Body of pancreas (tissue), 4 donors: ENCODE measurements at regions not wholly inside any gene's neighbourhood (a gene's known extent, or its start where the extent isn't known, plus 50 kb on each side); places are given as distances from the start of the nearest gene placed in this dataset.

Source experiments
- ATAC-seq: fragments of 150-250 bp; one replicate; pipeline ENCODE4 v1.9.1; 2016
- DNase-seq, 4 donors: peaks; one replicate each; pipeline ENCODE4 v3.0.0-alpha.2; 2019
- H3K27ac ChIP-seq, 4 donors: fragments of 200-600 bp; sonication (generic); 1 replicate in 3 of 4; 2 replicates in 1 of 4; pipeline versions ENCODE4 v1.5.1 to v1.6.1; 2016 to 2019; ENCODE audit warnings: mild to moderate bottlenecking in 1 of 4, mixed read lengths in 1 of 4, moderate library complexity in 1 of 4
- H3K27me3 ChIP-seq, 2 donors: fragments of 200-600 bp; sonication (generic); one replicate each; pipeline ENCODE4 v1.6.0; 2016; ENCODE audit warnings: mild to moderate bottlenecking in 1 of 2
- H3K36me3 ChIP-seq, 2 donors: fragments of 200-600 bp; sonication (generic); replicated peaks in 1 of 2; 2 replicates each; pipeline ENCODE4 v1.5.1; 2016; ENCODE audit warnings: low read depth in 2 of 2; ENCODE audit not compliant: insufficient read depth in 1 of 2
- H3K4me1 ChIP-seq: fragments of 200-600 bp; sonication (generic); one replicate; pipeline ENCODE4 v1.6.0; 2016
- H3K4me3 ChIP-seq, 2 donors: fragments of 200-600 bp; sonication (generic); 1 replicate in 1 of 2; 2 replicates in 1 of 2; pipeline ENCODE4 v1.5.1; 2016 to 2019
- H3K9me3 ChIP-seq, 3 donors: fragments of 200-600 bp; sonication (generic); 1 replicate in 2 of 3; 2 replicates in 1 of 3; pipeline ENCODE4 v1.5.1; 2016
- CTCF ChIP-seq, 7 experiments: fragments of 450-650 bp in 4 of 7; fragments of 200-600 bp in 3 of 7; sonication (generic) in 3 of 7; IDR thresholded peaks; one replicate each; pipeline ENCODE4 v1.5.1; 2016 to 2019; ENCODE audit warnings: antibody characterized with exemption in 7 of 7
- POLR2A ChIP-seq, 3 donors: fragments of 450-650 bp; IDR thresholded peaks; one replicate each; pipeline ENCODE4 v1.6.1; 2016; ENCODE audit warnings: antibody characterized with exemption in 3 of 3, mild to moderate bottlenecking in 2 of 3
- WGBS, 2 donors: methylation state at CpG; one replicate each; pipeline ENCODE4 v1.1.5; 2017; 5-methylcytosine and 5-hydroxymethylcytosine counted together
- intact Hi-C: fragments of 100-400 bp; cut with DNase I; formaldehyde crosslinking; loops from one replicate; pipeline ENCODE4 v1.15.1; 2023

- Histone ChIP-seq H3K9me3 (no peaks in the 10 kb centered on the region), H3K4me1 (no peaks in the 10 kb centered on the region), H3K4me3 (no peak overlapping the region), H3K36me3 (no peaks in the 10 kb centered on the region), H3K27ac (no peak overlapping the region), H3K27me3 (no peaks in the 10 kb centered on the region)
- no peak for ATAC-seq
- no peak for DNase-seq
- no peak for TF ChIP-seq POLR2A (IDR thresholded peaks at IDR 0.05)
- no peak for TF ChIP-seq CTCF (IDR thresholded peaks at IDR 0.05)
- WGBS, 2 donors: 63 to 73% methylated on average over 6 of the region's 6 CpGs
- intact Hi-C loops: no loop called here
Measured at GRCh38 chr5:86101966-86102365, 515.8 kb upstream of the COX7C start.

- H3K27me3 ChIP-seq: no peaks in the 10 kb centered on the region
- no peaks in the 10 kb centered on the region for H3K36me3 ChIP-seq
- 63 to 70% methylated on average over 5 to 6 of the region's 6 CpGs for WGBS, 2 donors
- TF ChIP-seq POLR2A (IDR thresholded peaks at IDR 0.05) (no peak), CTCF (IDR thresholded peaks at IDR 0.05) (no peak)
- DNase-seq: no peak
- intact Hi-C loops: no loop called here
- H3K4me1 ChIP-seq: no peaks in the 10 kb centered on the region
- no peak overlapping the region for H3K27ac ChIP-seq
- no peak for ATAC-seq
- H3K4me3 ChIP-seq: no peak overlapping the region
- H3K9me3 ChIP-seq: no peaks in the 10 kb centered on the region
Measured at GRCh38 chr5:86108825-86109224, 508.9 kb upstream of the COX7C start.

GRCh38 chr5:86112249-86112648 lies 505.5 kb upstream of the COX7C start:
- H3K4me1 ChIP-seq: no peaks in the 10 kb centered on the region
- TF ChIP-seq CTCF (IDR thresholded peaks at IDR 0.05) (no peak), POLR2A (IDR thresholded peaks at IDR 0.05) (no peak)
- no peaks in the 10 kb centered on the region for H3K27me3 ChIP-seq
- H3K36me3 ChIP-seq: no peaks in the 10 kb centered on the region
- DNase-seq (no peak), ATAC-seq (no peak)
- H3K4me3 ChIP-seq: no peak overlapping the region
- intact Hi-C loops: no loop called here
- H3K9me3 ChIP-seq: no peaks in the 10 kb centered on the region
- H3K27ac ChIP-seq: no peak overlapping the region

GRCh38 chr5:86115164-86115563 lies 502.6 kb upstream of the COX7C start:
- intact Hi-C loops: no loop called here

More at GRCh38 chr5:86115164-86115563, 502.6 kb upstream of the COX7C start:
- Histone ChIP-seq H3K36me3 (no peaks in the 10 kb centered on the region), H3K4me3 (no peak overlapping the region), H3K4me1 (no peaks in the 10 kb centered on the region), H3K9me3 (no peaks in the 10 kb centered on the region), H3K27me3 (no peaks in the 10 kb centered on the region), H3K27ac (no peak overlapping the region)
- DNase-seq (no peak), ATAC-seq (no peak)
- 60 to 78% methylated on average over 1 of the region's 1 CpG for WGBS, 2 donors
- TF ChIP-seq POLR2A (IDR thresholded peaks at IDR 0.05): no peak
- TF ChIP-seq CTCF (IDR thresholded peaks at IDR 0.05): no peak
